ENCODE measurements at regions not wholly inside any gene's neighbourhood (a gene's known extent, or its start where the extent isn't known, plus 50 kb on each side); places are given as distances from the start of the nearest gene placed in this dataset.

- CTCF ChIA-PET: interaction anchor here (1.4 kb wide), 1 partner anchor 16 kb away, joined by 3 read pairs; no protein-coding TSS in a partner anchor
- POLR2A ChIA-PET: no interaction called here
These were observed 404.0 kb downstream of the TLE4 start for GRCh38 chr9:79975621-79976256.

- CTCF ChIA-PET: no interaction called here
These were observed 403.1 kb downstream of the TLE4 start for GRCh38 chr9:79974806-79975422.

GRCh38 chr9:79973627-79974026 is 401.9 kb downstream of the TLE4 start:
- CTCF ChIA-PET: no interaction called here
- POLR2A ChIA-PET: no interaction called here

More at GRCh38 chr9:79974806-79975422, 403.1 kb downstream of the TLE4 start:
- POLR2A ChIA-PET: no interaction called here

GRCh38 chr9:79970146-79970425 is 398.3 kb downstream of the TLE4 start:
- CTCF ChIA-PET: no interaction called here

GRCh38 chr9:79969393-79970145 is 397.8 kb downstream of the TLE4 start:
- CTCF ChIA-PET: no interaction called here
- POLR2A ChIA-PET: no interaction called here

More at GRCh38 chr9:79970146-79970425, 398.3 kb downstream of the TLE4 start:
- POLR2A ChIA-PET: no interaction called here

GRCh38 chr9:79968533-79968932 is 396.8 kb downstream of the TLE4 start:
- ChIA-PET POLR2A (no interaction called here), CTCF (no interaction called here)

- CTCF ChIA-PET: no interaction called here
- POLR2A ChIA-PET: no interaction called here
These were observed 391.1 kb downstream of the TLE4 start for GRCh38 chr9:79962836-79963235.

GRCh38 chr9:79962150-79962549 is 390.4 kb downstream of the TLE4 start:
- ChIA-PET CTCF (no interaction called here), POLR2A (no interaction called here)

- POLR2A ChIA-PET: no interaction called here
- CTCF ChIA-PET: no interaction called here
These were observed 383.5 kb downstream of the TLE4 start for GRCh38 chr9:79955300-79955699.

GRCh38 chr9:79953908-79954307 is 382.1 kb downstream of the TLE4 start:
- ChIA-PET CTCF (no interaction called here), POLR2A (no interaction called here)

GRCh38 chr9:79952401-79952800 is 380.6 kb downstream of the TLE4 start:
- ChIA-PET POLR2A (no interaction called here), CTCF (no interaction called here)

- CTCF ChIA-PET: no interaction called here
- POLR2A ChIA-PET: no interaction called here
These were observed 374.9 kb downstream of the TLE4 start for GRCh38 chr9:79946712-79947111.

- ChIA-PET POLR2A (no interaction called here), CTCF (no interaction called here)
These were observed 373.7 kb downstream of the TLE4 start for GRCh38 chr9:79945495-79945894.

GRCh38 chr9:79945016-79945415 is 373.3 kb downstream of the TLE4 start:
- ChIA-PET POLR2A (no interaction called here), CTCF (no interaction called here)

GRCh38 chr9:79940919-79941318 is 369.2 kb downstream of the TLE4 start:
- POLR2A ChIA-PET: no interaction called here

GRCh38 chr9:79939819-79940218 is 368.1 kb downstream of the TLE4 start:
- ChIA-PET CTCF (no interaction called here), POLR2A (no interaction called here)

More at GRCh38 chr9:79940919-79941318, 369.2 kb downstream of the TLE4 start:
- CTCF ChIA-PET: no interaction called here

GRCh38 chr9:79936336-79936735 is 364.6 kb downstream of the TLE4 start:
- POLR2A ChIA-PET: interaction anchor here (0.6 kb wide), 1 partner anchor 18 kb away, joined by 3 read pairs; no protein-coding TSS in a partner anchor
- CTCF ChIA-PET: no interaction called here

GRCh38 chr9:79929285-79929684 is 357.5 kb downstream of the TLE4 start:
- CTCF ChIA-PET: no interaction called here

GRCh38 chr9:79928661-79929223 is 357.0 kb downstream of the TLE4 start:
- ChIA-PET POLR2A (no interaction called here), CTCF (no interaction called here)

More at GRCh38 chr9:79929285-79929684, 357.5 kb downstream of the TLE4 start:
- POLR2A ChIA-PET: no interaction called here

GRCh38 chr9:79925326-79925725 is 353.6 kb downstream of the TLE4 start:
- POLR2A ChIA-PET: no interaction called here
- CTCF ChIA-PET: no interaction called here

- CTCF ChIA-PET: no interaction called here
- POLR2A ChIA-PET: no interaction called here
These were observed 353.1 kb downstream of the TLE4 start for GRCh38 chr9:79924836-79925235.
